SK-N-SH (cell line): ENCODE measurements at regions not wholly inside any gene's neighbourhood (a gene's known extent, or its start where the extent isn't known, plus 50 kb on each side); places are given as distances from the start of the nearest gene placed in this dataset.

ENCODE experiments used
- CTCF ChIA-PET: fragments of 300-600, 350-600 bp; formaldehyde crosslinking; extraction: SDS; loops from one replicate; lab custom pipeline; 2021; lab: Yijun Ruan, JAX
- POLR2A ChIA-PET: fragments of 350-600 bp; sonication (Branson Sonifier 250); formaldehyde crosslinking; extraction: SDS; loops from one replicate; lab custom pipeline; 2020; ENCODE audit warnings: antibody characterized with exemption, inconsistent platforms; lab: Yijun Ruan, JAX
- DNase-seq: peaks from one replicate; pipeline ENCODE4 v3.0.0; 2012
- H2AFZ ChIP-seq: fragments of 200-600 bp; sonication (generic); 2 replicates; pipeline ENCODE4 v1.8.1; 2016; ENCODE audit warnings: antibody characterized with exemption, mild to moderate bottlenecking, low read depth
- H3F3A ChIP-seq: fragments of 200-600 bp; sonication (generic); replicated peaks from 2 replicates; pipeline ENCODE3; 2016; ENCODE audit warnings: antibody characterized with exemption, mild to moderate bottlenecking; ENCODE audit not compliant: insufficient read depth
- H3K27ac ChIP-seq, 2 experiments: fragments of 200-500 bp in 1 of 2; fragments of 200-600 bp in 1 of 2; sonication (Bioruptor generic) in 1 of 2; sonication (generic), shearing (Covaris generic) in 1 of 2; 2 replicates each; pipeline versions ENCODE4 v1.5.1 to v1.6.1; 2014 to 2016; ENCODE audit warnings: low read depth in 2 of 2, inconsistent platforms in 1 of 2, low read length in 1 of 2, mild to moderate bottlenecking in 1 of 2, mixed read lengths in 1 of 2
- H3K27me3 ChIP-seq: fragments of 200-600 bp; sonication (generic), shearing (Covaris generic); 2 replicates; pipeline ENCODE4 v1.6.1; 2016; ENCODE audit warnings: mixed run types; ENCODE audit not compliant: insufficient read depth
- H3K36me3 ChIP-seq, 2 experiments: fragments of 200-500 bp in 1 of 2; fragments of 200-600 bp in 1 of 2; sonication (Bioruptor generic) in 1 of 2; sonication (generic) in 1 of 2; replicated peaks in 1 of 2; 2 replicates each; pipeline versions ENCODE3 to v1.5.1; 2014 to 2016; ENCODE audit warnings: low read length in 1 of 2, mild to moderate bottlenecking in 1 of 2; ENCODE audit not compliant: insufficient read depth in 2 of 2, control insufficient read depth in 1 of 2
- H3K4me1 ChIP-seq, 2 experiments: fragments of 200-500 bp in 1 of 2; fragments of 200-600 bp in 1 of 2; sonication (Bioruptor generic) in 1 of 2; sonication (generic), shearing (Covaris generic) in 1 of 2; 2 replicates each; pipeline versions ENCODE4 v1.5.1 to v1.6.1; 2014 to 2016; ENCODE audit warnings: low read depth in 1 of 2, low read length in 1 of 2, mixed run types in 1 of 2; ENCODE audit not compliant: insufficient read depth in 2 of 2, control insufficient read depth in 1 of 2
- H3K4me2 ChIP-seq: fragments of 200-600 bp; sonication (generic), shearing (Covaris generic); 2 replicates; pipeline ENCODE4 v1.6.1; 2017; ENCODE audit warnings: mixed run types
- H3K4me3 ChIP-seq, 2 experiments: fragments of 200-500 bp in 1 of 2; fragments of 200-600 bp in 1 of 2; sonication (Bioruptor generic) in 1 of 2; sonication (generic), shearing (Covaris generic) in 1 of 2; 2 replicates each; pipeline versions ENCODE4 v1.5.1 to v1.8.1; 2014 to 2016; ENCODE audit warnings: low read depth in 2 of 2, inconsistent platforms in 1 of 2, low read length in 1 of 2, mild to moderate bottlenecking in 1 of 2, mixed read lengths in 1 of 2, moderate library complexity in 1 of 2
- H3K79me2 ChIP-seq: fragments of 200-600 bp; sonication (generic); 2 replicates; pipeline ENCODE4 v1.8.1; 2017; ENCODE audit warnings: mild to moderate bottlenecking; ENCODE audit not compliant: insufficient read depth
- H3K9ac ChIP-seq: fragments of 200-600 bp; sonication (generic); 2 replicates; pipeline ENCODE4 v1.6.1; 2017; ENCODE audit warnings: mixed run types
- H3K9me2 ChIP-seq: fragments of 200-600 bp; sonication (generic); 2 replicates; pipeline ENCODE4 v1.6.1; 2017; ENCODE audit warnings: mixed run types
- H3K9me3 ChIP-seq: fragments of 200-600 bp; sonication (generic); 2 replicates; pipeline ENCODE4 v1.6.1; 2017; ENCODE audit warnings: mixed run types, mild to moderate bottlenecking, moderate library complexity
- H4K20me1 ChIP-seq: fragments of 200-600 bp; sonication (generic); 2 replicates; pipeline ENCODE4 v1.6.1; 2017; ENCODE audit warnings: mild to moderate bottlenecking, mixed run types; ENCODE audit not compliant: insufficient read depth
- CHD2 ChIP-seq: fragments of 150-350 bp; IDR thresholded peaks from 2 replicates; pipeline ENCODE4 v1.6.1; 2018; ENCODE audit warnings: low read length; ENCODE audit not compliant: partially characterized antibody
- CTCF ChIP-seq: fragments of 200-600 bp; sonication (generic); IDR thresholded peaks from 2 replicates; pipeline ENCODE4 v1.6.1; 2017; ENCODE audit warnings: antibody characterized with exemption, mild to moderate bottlenecking, moderate library complexity
- ELF1 ChIP-seq: IDR thresholded peaks from 2 replicates; pipeline ENCODE4 v1.4.0; 2012
- EZH2phosphoT487 ChIP-seq: fragments of 200-600 bp; sonication (generic); IDR thresholded peaks from 2 replicates; pipeline ENCODE4 v1.6.1; 2017; ENCODE audit warnings: low read depth, mixed run types, mild to moderate bottlenecking, antibody characterized with exemption, moderate library complexity, borderline replicate concordance
- FOSL2 ChIP-seq: IDR thresholded peaks from 2 replicates; pipeline ENCODE4 v1.4.0; 2012; ENCODE audit warnings: low read depth, mild to moderate bottlenecking, moderate library complexity, borderline replicate concordance
- FOXJ3 ChIP-seq: sonication (generic); formaldehyde crosslinking; IDR thresholded peaks from 2 replicates; pipeline ENCODE4 v1.5.1; 2020; ENCODE audit warnings: mild to moderate bottlenecking, missing genetic modification reagents
- GABPA ChIP-seq: IDR thresholded peaks from 2 replicates; pipeline ENCODE4 v1.4.0; 2012; ENCODE audit warnings: low read depth, mild to moderate bottlenecking
- GATA2 ChIP-seq: sonication (generic); formaldehyde crosslinking; IDR thresholded peaks from 2 replicates; pipeline ENCODE4 v1.5.0; 2020; ENCODE audit warnings: mild to moderate bottlenecking, missing genetic modification reagents
- JUND ChIP-seq: IDR thresholded peaks from 2 replicates; pipeline ENCODE4 v1.4.0; 2012
- MAX ChIP-seq: IDR thresholded peaks from 2 replicates; pipeline ENCODE4 v1.4.0; 2012; ENCODE audit warnings: low read depth
- MEF2A ChIP-seq: IDR thresholded peaks from 2 replicates; pipeline ENCODE4 v1.4.0; 2012; ENCODE audit warnings: low read depth, borderline replicate concordance
- NFIC ChIP-seq: IDR thresholded peaks from 2 replicates; pipeline ENCODE4 v1.4.0; 2012; ENCODE audit warnings: borderline replicate concordance
- PBX3 ChIP-seq: IDR thresholded peaks from 2 replicates; pipeline ENCODE4; 2012
- RCOR1 ChIP-seq: fragments of 150-350 bp; IDR thresholded peaks from 2 replicates; pipeline ENCODE4 v1.6.1; 2017; ENCODE audit warnings: antibody characterized with exemption, low read length
- REST ChIP-seq: IDR thresholded peaks from 2 replicates; pipeline ENCODE4 v1.6.1; 2012; ENCODE audit warnings: mild to moderate bottlenecking, low read depth, low read length, moderate library complexity
- RXRA ChIP-seq: IDR thresholded peaks from 2 replicates; pipeline ENCODE4 v1.4.0; 2012; ENCODE audit warnings: low read depth, mild to moderate bottlenecking, borderline replicate concordance
- SIN3A ChIP-seq: IDR thresholded peaks from 2 replicates; pipeline ENCODE4 v1.6.1; 2012; ENCODE audit warnings: low read depth, mild to moderate bottlenecking, low read length, moderate library complexity, borderline replicate concordance
- TCF12 ChIP-seq: IDR thresholded peaks from 2 replicates; pipeline ENCODE4 v1.4.0; 2012
- USF1 ChIP-seq: IDR thresholded peaks from 2 replicates; pipeline ENCODE4 v1.4.0; 2012; ENCODE audit warnings: low read depth, borderline replicate concordance
- USF2 ChIP-seq: fragments of 150-350 bp; IDR thresholded peaks from 2 replicates; pipeline ENCODE4 v1.6.1; 2017; ENCODE audit warnings: antibody characterized with exemption, low read length, low read depth, borderline replicate concordance
- WGBS: methylation state at CpG from one replicate; pipeline ENCODE4 v1.1.6; 2017; ENCODE audit warnings: low lambda C conversion rate; 5-methylcytosine and 5-hydroxymethylcytosine counted together

GRCh38 chr2:19527771-19528170 lies 169.3 kb upstream of the OSR1 start:
- H3K79me2 ChIP-seq = no peaks in the 10 kb centered on the region
- TF ChIP-seq GATA2 (CRISPR knock-in tag) (no peak), JUND (no peak), CTCF (no peak), USF2 (no peak)
- TF ChIP-seq, all 33 proteins: peak for 0
- ChIA-PET POLR2A (no interaction called here), CTCF (no interaction called here)
- Histone ChIP-seq H3F3A (no peaks in the 10 kb centered on the region), H2AFZ (no peak overlapping the region), H3K9me3 (no peaks in the 10 kb centered on the region), H3K9ac (no peak overlapping the region), H3K27ac (no peak overlapping the region), H3K27me3 (peaks cover 30% of the 10 kb centered on the region), H4K20me1 (no peaks in the 10 kb centered on the region), H3K4me3 (no peak overlapping the region), H3K4me2 (no peak overlapping the region), H3K9me2 (no peaks in the 10 kb centered on the region), H3K36me3 (no peaks in the 10 kb centered on the region), H3K4me1 (no peaks in the 10 kb centered on the region)
- no peak for DNase-seq
- WGBS = 35% methylated on average over 2 of the region's 2 CpGs

GRCh38 chr2:19525313-19525712 lies 166.9 kb upstream of the OSR1 start:
- Histone ChIP-seq H3K9me2 (no peaks in the 10 kb centered on the region), H4K20me1 (no peaks in the 10 kb centered on the region), H3K36me3 (no peaks in the 10 kb centered on the region), H3K4me2 (no peak overlapping the region), H3K9me3 (no peaks in the 10 kb centered on the region), H3F3A (no peaks in the 10 kb centered on the region), H3K4me1 (no peaks in the 10 kb centered on the region), H3K27me3 (peaks cover 28% of the 10 kb centered on the region), H3K4me3 (no peak overlapping the region), H3K27ac (no peak overlapping the region), H3K9ac (no peak overlapping the region), H2AFZ (no peak overlapping the region), H3K79me2 (no peaks in the 10 kb centered on the region)
- WGBS = 5% methylated on average over 2 of the region's 2 CpGs
- POLR2A ChIA-PET = no interaction called here
- CTCF ChIA-PET = interaction anchor here (0.9 kb wide), 1 partner anchor 39 kb away, joined by 3 read pairs; no protein-coding TSS in a partner anchor
- DNase-seq = no peak
- TF ChIP-seq MEF2A = no peak
- TF ChIP-seq PBX3 = no peak
- TF ChIP-seq RCOR1 = no peak
- TF ChIP-seq GABPA = no peak
- no peak for TF ChIP-seq RXRA
- TF ChIP-seq NFIC = no peak
- TF ChIP-seq FOXJ3 (CRISPR knock-in tag) = no peak
- no peak for TF ChIP-seq USF1
- TF ChIP-seq CHD2 = no peak
- no peak for TF ChIP-seq SIN3A
- no peak for TF ChIP-seq EZH2phosphoT487
- no peak for TF ChIP-seq TCF12
- TF ChIP-seq MAX = no peak
- TF ChIP-seq ELF1 = no peak
- no peak for TF ChIP-seq USF2
- TF ChIP-seq FOSL2 = no peak
- no peak for TF ChIP-seq REST
